ENCODE measurements at regions not wholly inside any gene's neighbourhood (a gene's known extent, or its start where the extent isn't known, plus 50 kb on each side); places are given as distances from the start of the nearest gene placed in this dataset.

GRCh38 chr4:123978637-123979036 is 582.0 kb downstream of the SPRY1 start:
- Histone ChIP-seq H3K9ac (ENCODE audit: low read length) (no peak overlapping the region), H3K36me3 (ENCODE audit: control insufficient read depth, insufficient read depth, low read length) (no peaks in the 10 kb centered on the region), H3K9me3 (ENCODE audit: control insufficient read depth, low read length) (peaks cover 3% of the 10 kb centered on the region), H3K27me3 (ENCODE audit: control insufficient read depth, insufficient read depth, low read length) (no peaks in the 10 kb centered on the region), H3K4me3 (ENCODE audit: low read length) (no peak overlapping the region), H3K4me1 (ENCODE audit: control insufficient read depth, insufficient read depth, low read length) (peaks cover 15% of the 10 kb centered on the region)

GRCh38 chr4:123980736-123981300 is 584.2 kb downstream of the SPRY1 start:
- Histone ChIP-seq H3K9me3 (ENCODE audit: control insufficient read depth, low read length) (peaks cover 3% of the 10 kb centered on the region), H3K4me1 (ENCODE audit: control insufficient read depth, insufficient read depth, low read length) (peaks cover 14% of the 10 kb centered on the region), H3K9ac (ENCODE audit: low read length) (no peak overlapping the region), H3K27me3 (ENCODE audit: control insufficient read depth, insufficient read depth, low read length) (no peaks in the 10 kb centered on the region), H3K36me3 (ENCODE audit: control insufficient read depth, insufficient read depth, low read length) (no peaks in the 10 kb centered on the region), H3K4me3 (ENCODE audit: low read length) (no peak overlapping the region)

GRCh38 chr4:123984886-123985285 is 588.3 kb downstream of the SPRY1 start:
- Histone ChIP-seq H3K9ac (ENCODE audit: low read length) (no peak overlapping the region), H3K4me1 (ENCODE audit: control insufficient read depth, insufficient read depth, low read length) (no peaks in the 10 kb centered on the region), H3K27me3 (ENCODE audit: control insufficient read depth, insufficient read depth, low read length) (no peaks in the 10 kb centered on the region), H3K9me3 (ENCODE audit: control insufficient read depth, low read length) (no peaks in the 10 kb centered on the region), H3K36me3 (ENCODE audit: control insufficient read depth, insufficient read depth, low read length) (no peaks in the 10 kb centered on the region), H3K4me3 (ENCODE audit: low read length) (no peak overlapping the region)

- Histone ChIP-seq H3K4me3 (ENCODE audit: low read length) (no peak overlapping the region), H3K9me3 (ENCODE audit: control insufficient read depth, low read length) (no peaks in the 10 kb centered on the region), H3K27me3 (ENCODE audit: control insufficient read depth, insufficient read depth, low read length) (no peaks in the 10 kb centered on the region), H3K36me3 (ENCODE audit: control insufficient read depth, insufficient read depth, low read length) (no peaks in the 10 kb centered on the region), H3K9ac (ENCODE audit: low read length) (no peak overlapping the region), H3K4me1 (ENCODE audit: control insufficient read depth, insufficient read depth, low read length) (no peaks in the 10 kb centered on the region)
These were observed 589.7 kb downstream of the SPRY1 start for GRCh38 chr4:123986268-123986798.

GRCh38 chr4:123987408-123987807 is 590.8 kb downstream of the SPRY1 start:
- Histone ChIP-seq H3K36me3 (ENCODE audit: control insufficient read depth, insufficient read depth, low read length) (no peaks in the 10 kb centered on the region), H3K9ac (ENCODE audit: low read length) (no peak overlapping the region), H3K4me1 (ENCODE audit: control insufficient read depth, insufficient read depth, low read length) (no peaks in the 10 kb centered on the region), H3K9me3 (ENCODE audit: control insufficient read depth, low read length) (no peaks in the 10 kb centered on the region), H3K4me3 (ENCODE audit: low read length) (no peak overlapping the region), H3K27me3 (ENCODE audit: control insufficient read depth, insufficient read depth, low read length) (no peaks in the 10 kb centered on the region)

GRCh38 chr4:123990310-123990870 is 593.8 kb downstream of the SPRY1 start:
- Histone ChIP-seq H3K9ac (ENCODE audit: low read length) (no peak overlapping the region), H3K9me3 (ENCODE audit: control insufficient read depth, low read length) (no peaks in the 10 kb centered on the region), H3K27me3 (ENCODE audit: control insufficient read depth, insufficient read depth, low read length) (no peaks in the 10 kb centered on the region), H3K4me1 (ENCODE audit: control insufficient read depth, insufficient read depth, low read length) (no peaks in the 10 kb centered on the region), H3K4me3 (ENCODE audit: low read length) (no peak overlapping the region), H3K36me3 (ENCODE audit: control insufficient read depth, insufficient read depth, low read length) (no peaks in the 10 kb centered on the region)

- Histone ChIP-seq H3K9ac (ENCODE audit: low read length) (no peak overlapping the region), H3K4me1 (ENCODE audit: control insufficient read depth, insufficient read depth, low read length) (peaks cover 4% of the 10 kb centered on the region), H3K27me3 (ENCODE audit: control insufficient read depth, insufficient read depth, low read length) (no peaks in the 10 kb centered on the region), H3K4me3 (ENCODE audit: low read length) (no peak overlapping the region), H3K9me3 (ENCODE audit: control insufficient read depth, low read length) (no peaks in the 10 kb centered on the region), H3K36me3 (ENCODE audit: control insufficient read depth, insufficient read depth, low read length) (no peaks in the 10 kb centered on the region)
These were observed 598.3 kb downstream of the SPRY1 start for GRCh38 chr4:123994917-123995316.

- Histone ChIP-seq H3K36me3 (ENCODE audit: control insufficient read depth, insufficient read depth, low read length) (no peaks in the 10 kb centered on the region), H3K4me3 (ENCODE audit: low read length) (no peak overlapping the region), H3K9me3 (ENCODE audit: control insufficient read depth, low read length) (no peaks in the 10 kb centered on the region)
These were observed 599.3 kb downstream of the SPRY1 start for GRCh38 chr4:123995936-123996335.

GRCh38 chr4:123996718-123997510 is 600.3 kb downstream of the SPRY1 start:
- Histone ChIP-seq H3K9me3 (ENCODE audit: control insufficient read depth, low read length) (no peaks in the 10 kb centered on the region), H3K4me3 (ENCODE audit: low read length) (no peak overlapping the region), H3K4me1 (ENCODE audit: control insufficient read depth, insufficient read depth, low read length) (peaks cover 4% of the 10 kb centered on the region), H3K27me3 (ENCODE audit: control insufficient read depth, insufficient read depth, low read length) (no peaks in the 10 kb centered on the region), H3K36me3 (ENCODE audit: control insufficient read depth, insufficient read depth, low read length) (no peaks in the 10 kb centered on the region), H3K9ac (ENCODE audit: low read length) (no peak overlapping the region)

More at GRCh38 chr4:123995936-123996335, 599.3 kb downstream of the SPRY1 start:
- H3K9ac ChIP-seq (ENCODE audit: low read length): no peak overlapping the region
- peaks cover 4% of the 10 kb centered on the region for H3K4me1 ChIP-seq (ENCODE audit: control insufficient read depth, insufficient read depth, low read length)
- H3K27me3 ChIP-seq (ENCODE audit: control insufficient read depth, insufficient read depth, low read length): no peaks in the 10 kb centered on the region

- H3K9ac ChIP-seq (ENCODE audit: low read length): no peak overlapping the region
- H3K4me1 ChIP-seq (ENCODE audit: control insufficient read depth, insufficient read depth, low read length): peaks cover 4% of the 10 kb centered on the region
- no peak overlapping the region for H3K4me3 ChIP-seq (ENCODE audit: low read length)
- no peaks in the 10 kb centered on the region for H3K9me3 ChIP-seq (ENCODE audit: control insufficient read depth, low read length)
- no peaks in the 10 kb centered on the region for H3K36me3 ChIP-seq (ENCODE audit: control insufficient read depth, insufficient read depth, low read length)
- no peaks in the 10 kb centered on the region for H3K27me3 ChIP-seq (ENCODE audit: control insufficient read depth, insufficient read depth, low read length)
These were observed 601.3 kb downstream of the SPRY1 start for GRCh38 chr4:123997776-123998449.

- H3K27me3 ChIP-seq (ENCODE audit: control insufficient read depth, insufficient read depth, low read length): no peaks in the 10 kb centered on the region
- no peak overlapping the region for H3K9ac ChIP-seq (ENCODE audit: low read length)
- no peaks in the 10 kb centered on the region for H3K36me3 ChIP-seq (ENCODE audit: control insufficient read depth, insufficient read depth, low read length)
- no peaks in the 10 kb centered on the region for H3K9me3 ChIP-seq (ENCODE audit: control insufficient read depth, low read length)
- peaks cover 4% of the 10 kb centered on the region for H3K4me1 ChIP-seq (ENCODE audit: control insufficient read depth, insufficient read depth, low read length)
- H3K4me3 ChIP-seq (ENCODE audit: low read length): no peak overlapping the region
These were observed 603.6 kb downstream of the SPRY1 start for GRCh38 chr4:124000233-124000632.

GRCh38 chr4:124015766-124016165 is 619.2 kb downstream of the SPRY1 start:
- Histone ChIP-seq H3K4me1 (ENCODE audit: control insufficient read depth, insufficient read depth, low read length) (peaks cover 43% of the 10 kb centered on the region), H3K36me3 (ENCODE audit: control insufficient read depth, insufficient read depth, low read length) (no peaks in the 10 kb centered on the region), H3K27me3 (ENCODE audit: control insufficient read depth, insufficient read depth, low read length) (no peaks in the 10 kb centered on the region), H3K9ac (ENCODE audit: low read length) (no peak overlapping the region), H3K4me3 (ENCODE audit: low read length) (no peak overlapping the region), H3K9me3 (ENCODE audit: control insufficient read depth, low read length) (no peaks in the 10 kb centered on the region)
